ENCODE measurements at regions not wholly inside any gene's neighbourhood (a gene's known extent, or its start where the extent isn't known, plus 50 kb on each side); places are given as distances from the start of the nearest gene placed in this dataset.

- no peak overlapping the region for H3K4me3 ChIP-seq (ENCODE audit: low read depth, low read length)
- no peak for DNase-seq (ENCODE audit: low read depth)
- no peak for TF ChIP-seq CTCF (IDR thresholded peaks at IDR 0.05; ENCODE audit: control insufficient read depth, extremely low read depth, insufficient read depth)
These were observed 227.1 kb downstream of the ZPLD1 start for GRCh38 chr3:102661707-102662497.

- no peak for DNase-seq (ENCODE audit: low read depth)
- TF ChIP-seq CTCF (IDR thresholded peaks at IDR 0.05; ENCODE audit: control insufficient read depth, extremely low read depth, insufficient read depth): no peak
- H3K4me3 ChIP-seq (ENCODE audit: low read depth, low read length): no peak overlapping the region
These were observed 227.6 kb downstream of the ZPLD1 start for GRCh38 chr3:102662498-102662772.

- TF ChIP-seq CTCF (IDR thresholded peaks at IDR 0.05; ENCODE audit: control insufficient read depth, extremely low read depth, insufficient read depth): no peak
These were observed 229.3 kb downstream of the ZPLD1 start for GRCh38 chr3:102664126-102664525.

GRCh38 chr3:102665183-102665582 is 230.4 kb downstream of the ZPLD1 start:
- TF ChIP-seq CTCF (IDR thresholded peaks at IDR 0.05; ENCODE audit: control insufficient read depth, extremely low read depth, insufficient read depth): no peak
- H3K4me3 ChIP-seq (ENCODE audit: low read depth, low read length): no peak overlapping the region
- no peak for DNase-seq (ENCODE audit: low read depth)

More at GRCh38 chr3:102664126-102664525, 229.3 kb downstream of the ZPLD1 start:
- DNase-seq (ENCODE audit: low read depth): no peak
- no peak overlapping the region for H3K4me3 ChIP-seq (ENCODE audit: low read depth, low read length)

- no peak for DNase-seq (ENCODE audit: low read depth)
- no peak for TF ChIP-seq CTCF (IDR thresholded peaks at IDR 0.05; ENCODE audit: control insufficient read depth, extremely low read depth, insufficient read depth)
- no peak overlapping the region for H3K4me3 ChIP-seq (ENCODE audit: low read depth, low read length)
These were observed 233.4 kb downstream of the ZPLD1 start for GRCh38 chr3:102668247-102668646.

- no peak overlapping the region for H3K4me3 ChIP-seq (ENCODE audit: low read depth, low read length)
- TF ChIP-seq CTCF (IDR thresholded peaks at IDR 0.05; ENCODE audit: control insufficient read depth, extremely low read depth, insufficient read depth): 0 out of 2 replicates have a peak, but pooled peaks have one; percentile 0
- DNase-seq (ENCODE audit: low read depth): peak; percentile 57
These were observed 236.2 kb downstream of the ZPLD1 start for GRCh38 chr3:102670986-102671385.

- DNase-seq (ENCODE audit: low read depth): no peak
- no peak overlapping the region for H3K4me3 ChIP-seq (ENCODE audit: low read depth, low read length)
- TF ChIP-seq CTCF (IDR thresholded peaks at IDR 0.05; ENCODE audit: control insufficient read depth, extremely low read depth, insufficient read depth): no peak
These were observed 237.5 kb downstream of the ZPLD1 start for GRCh38 chr3:102672305-102672704.
